Mucosa of rectum (tissue), 2 donors: ENCODE measurements at regions not wholly inside any gene's neighbourhood (a gene's known extent, or its start where the extent isn't known, plus 50 kb on each side); places are given as distances from the start of the nearest gene placed in this dataset.
"Not testable (repeated sequence)": the region's sequence is repeated elsewhere in the genome, so short reads cannot be mapped to it uniquely, and the experiment has no call there.

Experiments
- H3K27ac ChIP-seq, 2 donors: one replicate each; pipeline ENCODE4 v1.7.0; 2013; ENCODE audit warnings: inconsistent platforms in 2 of 2, low read depth in 2 of 2, low read length in 2 of 2
- H3K27me3 ChIP-seq, 2 donors: one replicate each; pipeline ENCODE4 v1.7.0; 2013; ENCODE audit warnings: low read length in 2 of 2; ENCODE audit not compliant: control insufficient read depth in 2 of 2, insufficient read depth in 2 of 2
- H3K36me3 ChIP-seq, 2 donors: one replicate each; pipeline ENCODE4 v1.7.0; 2013; ENCODE audit warnings: low read length in 2 of 2; ENCODE audit not compliant: control insufficient read depth in 2 of 2, insufficient read depth in 2 of 2
- H3K4me1 ChIP-seq, 2 donors: one replicate each; pipeline ENCODE4 v1.7.0; 2013; ENCODE audit warnings: low read length in 2 of 2, mild to moderate bottlenecking in 1 of 2; ENCODE audit not compliant: control insufficient read depth in 2 of 2, insufficient read depth in 2 of 2
- H3K4me3 ChIP-seq, 2 donors: one replicate each; pipeline ENCODE4 v1.7.0; 2013; ENCODE audit warnings: low read length in 2 of 2
- H3K9ac ChIP-seq, 2 donors: one replicate each; pipeline ENCODE4 v1.7.0; 2013; ENCODE audit warnings: low read length in 2 of 2, low read depth in 1 of 2, mild to moderate bottlenecking in 1 of 2
- H3K9me3 ChIP-seq, 2 donors: one replicate each; pipeline ENCODE4 v1.7.0; 2013; ENCODE audit warnings: low read length in 2 of 2; ENCODE audit not compliant: control insufficient read depth in 2 of 2
- donor health status: healthy.
- donor health status: Normal muscosa, but diverticular disease.

GRCh38 chr12:5264006-5264405 is 167.9 kb upstream of the NTF3 start:
- Histone ChIP-seq H3K9ac (no peak overlapping the region), H3K36me3 (no peaks in the 10 kb centered on the region), H3K4me1 (peaks cover 0 to 20% of the 10 kb centered on the region in 2 donors), H3K27me3 (no peaks in the 10 kb centered on the region), H3K9me3 (no peaks in the 10 kb centered on the region), H3K4me3 (no peak overlapping the region), H3K27ac (no peak overlapping the region)

GRCh38 chr12:5267603-5268423 is 164.1 kb upstream of the NTF3 start:
- Histone ChIP-seq H3K4me1 (no peaks in the 10 kb centered on the region), H3K9ac (no peak overlapping the region), H3K27ac (no peak overlapping the region), H3K9me3 (no peaks in the 10 kb centered on the region), H3K4me3 (no peak overlapping the region), H3K27me3 (no peaks in the 10 kb centered on the region), H3K36me3 (no peaks in the 10 kb centered on the region)

- Histone ChIP-seq H3K9me3 (no peaks in the 10 kb centered on the region), H3K4me1 (no peaks in the 10 kb centered on the region), H3K36me3 (no peaks in the 10 kb centered on the region), H3K27ac (no peak overlapping the region), H3K27me3 (no peaks in the 10 kb centered on the region), H3K9ac (no peak overlapping the region), H3K4me3 (no peak overlapping the region)
Observed at GRCh38 chr12:5268424-5269210, 163.3 kb upstream of the NTF3 start.

- Histone ChIP-seq H3K4me3 (no peak overlapping the region), H3K36me3 (no peaks in the 10 kb centered on the region), H3K27me3 (no peaks in the 10 kb centered on the region), H3K4me1 (no peaks in the 10 kb centered on the region), H3K27ac (no peak overlapping the region), H3K9me3 (no peaks in the 10 kb centered on the region), H3K9ac (no peak overlapping the region)
Observed at GRCh38 chr12:5269846-5270245, 162.1 kb upstream of the NTF3 start.

GRCh38 chr12:5272018-5272785 is 159.7 kb upstream of the NTF3 start:
- Histone ChIP-seq H3K9me3 (no peaks in the 10 kb centered on the region), H3K36me3 (no peaks in the 10 kb centered on the region), H3K4me1 (no peaks in the 10 kb centered on the region), H3K4me3 (no peak overlapping the region), H3K27me3 (no peaks in the 10 kb centered on the region), H3K9ac (no peak overlapping the region), H3K27ac (no peak overlapping the region)

- Histone ChIP-seq H3K4me1 (no peaks in the 10 kb centered on the region), H3K9me3 (no peaks in the 10 kb centered on the region), H3K4me3 (no peak overlapping the region), H3K9ac (no peak overlapping the region), H3K36me3 (no peaks in the 10 kb centered on the region), H3K27ac (no peak overlapping the region), H3K27me3 (no peaks in the 10 kb centered on the region)
Observed at GRCh38 chr12:5273709-5274108, 158.2 kb upstream of the NTF3 start.

GRCh38 chr12:5276327-5276880 is 155.5 kb upstream of the NTF3 start:
- no peak overlapping the region for H3K27ac ChIP-seq
- no peaks in the 10 kb centered on the region for H3K4me1 ChIP-seq
- H3K9me3 ChIP-seq: no peaks in the 10 kb centered on the region
- H3K36me3 ChIP-seq: no peaks in the 10 kb centered on the region
- H3K27me3 ChIP-seq: no peaks in the 10 kb centered on the region
- H3K9ac ChIP-seq: no peak overlapping the region
- H3K4me3 ChIP-seq: no peak overlapping the region

GRCh38 chr12:5280086-5280485 is 151.8 kb upstream of the NTF3 start:
- no peak overlapping the region for H3K4me3 ChIP-seq
- H3K9me3 ChIP-seq: no peaks in the 10 kb centered on the region
- no peaks in the 10 kb centered on the region for H3K4me1 ChIP-seq
- H3K36me3 ChIP-seq: no peaks in the 10 kb centered on the region
- H3K9ac ChIP-seq: no peak overlapping the region
- no peaks in the 10 kb centered on the region for H3K27me3 ChIP-seq
- H3K27ac ChIP-seq: no peak overlapping the region

- H3K27ac ChIP-seq, H3K4me1 ChIP-seq, H3K9me3 ChIP-seq, H3K36me3 ChIP-seq, H3K4me3 ChIP-seq, H3K9ac ChIP-seq, H3K27me3 ChIP-seq: not testable (repeated sequence)
Observed at GRCh38 chr12:5290368-5290767, 141.5 kb upstream of the NTF3 start.

- H3K27me3 ChIP-seq: no peaks in the 10 kb centered on the region
- no peak overlapping the region for H3K4me3 ChIP-seq
- H3K4me1 ChIP-seq: no peaks in the 10 kb centered on the region
- H3K27ac ChIP-seq: no peak overlapping the region
- H3K9ac ChIP-seq: no peak overlapping the region
- H3K9me3 ChIP-seq: no peaks in the 10 kb centered on the region
- no peaks in the 10 kb centered on the region for H3K36me3 ChIP-seq
Observed at GRCh38 chr12:5292651-5293050, 139.3 kb upstream of the NTF3 start.
